Kidney capillary endothelial cell (primary cell): ENCODE measurements at regions not wholly inside any gene's neighbourhood (a gene's known extent, or its start where the extent isn't known, plus 50 kb on each side); places are given as distances from the start of the nearest gene placed in this dataset.
A peak's percentile ranks its signal among the peaks of the same experiment; 100 is the strongest.

Source experiments
- DNase-seq: peaks from one replicate; pipeline ENCODE4 v3.0.0-alpha.2; 2018; ENCODE audit warnings: low spot score

- DNase-seq: no peak
These were observed 146.7 kb upstream of the KLF14 start for GRCh38 chr7:130880668-130881067.

DNA sequence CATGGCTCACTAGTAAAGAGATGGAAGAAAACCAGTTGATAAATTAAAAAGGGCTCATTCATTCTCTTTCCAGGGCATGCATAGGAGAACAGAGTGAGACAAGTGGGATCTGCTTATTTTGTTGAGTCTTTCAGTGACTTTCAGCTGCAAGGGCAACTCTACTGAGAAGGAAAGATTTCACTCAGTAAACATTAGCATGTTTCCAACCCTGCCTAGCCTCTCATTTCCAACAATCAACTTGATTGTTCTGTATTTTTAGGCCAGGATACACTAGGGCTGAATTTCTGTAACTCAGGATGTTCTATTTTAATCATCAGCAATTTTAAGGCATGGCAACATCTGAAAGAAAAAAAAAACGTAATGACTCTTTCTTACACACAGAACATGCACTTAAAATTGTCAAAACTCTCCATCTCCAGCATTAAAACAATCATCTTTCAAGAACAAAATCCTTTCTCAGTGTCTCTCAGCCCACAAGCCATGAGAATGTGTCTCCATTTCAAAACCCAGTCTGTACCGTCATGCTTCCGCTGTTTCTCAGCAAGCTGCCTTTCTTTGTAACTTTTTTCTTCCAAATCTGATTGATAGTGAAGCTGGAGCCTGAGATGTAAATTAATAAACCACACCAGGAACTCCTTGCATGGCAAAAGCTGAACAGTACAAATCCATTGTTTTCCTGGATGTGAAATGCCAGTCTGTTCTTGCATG is 147.2 kb upstream of the KLF14 start:
- no peak for DNase-seq

- DNase-seq: no peak
These were observed 147.8 kb upstream of the KLF14 start for GRCh38 chr7:130881799-130882141.

DNA sequence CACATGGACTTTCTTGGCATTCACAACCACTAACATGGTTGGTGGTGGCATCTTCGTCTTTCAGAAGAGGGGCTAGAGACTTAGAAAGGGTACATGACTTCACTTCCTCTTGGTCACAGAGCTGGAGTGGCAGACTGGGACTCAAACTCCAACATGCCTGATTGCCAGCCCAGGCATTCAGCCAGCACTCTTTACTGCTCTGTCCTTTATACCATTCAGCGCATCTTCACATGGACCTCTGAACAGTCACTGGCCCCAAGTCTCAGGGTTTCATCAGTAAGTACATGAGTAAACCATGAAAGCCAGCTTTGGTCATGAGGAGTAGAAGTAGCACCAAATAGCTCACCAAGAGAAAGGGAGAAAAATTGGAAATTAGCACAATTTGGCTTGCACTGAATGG is 148.4 kb upstream of the KLF14 start:
- no peak for DNase-seq

DNA sequence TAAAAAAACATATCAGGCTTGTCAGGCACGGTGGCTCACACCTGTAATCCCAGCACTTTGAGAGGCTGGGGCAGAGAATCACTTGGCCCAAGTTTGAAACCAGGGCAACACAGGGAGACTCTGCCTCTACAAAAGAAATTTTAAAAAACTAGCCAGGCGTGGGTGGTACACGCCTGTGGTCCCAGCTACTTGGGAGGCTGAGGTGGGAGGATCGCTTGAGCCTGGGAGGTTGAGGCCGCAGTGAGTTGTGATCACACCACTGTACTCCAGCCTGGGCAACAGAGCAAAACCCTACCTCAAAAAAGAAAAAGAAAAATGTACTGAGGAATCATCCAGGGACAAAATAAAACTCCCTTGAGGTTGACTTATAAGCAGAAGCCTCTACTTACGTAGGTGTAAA is 149.9 kb upstream of the KLF14 start:
- DNase-seq: no peak

- no peak for DNase-seq
These were observed 150.7 kb upstream of the KLF14 start for GRCh38 chr7:130884437-130885417.

DNA sequence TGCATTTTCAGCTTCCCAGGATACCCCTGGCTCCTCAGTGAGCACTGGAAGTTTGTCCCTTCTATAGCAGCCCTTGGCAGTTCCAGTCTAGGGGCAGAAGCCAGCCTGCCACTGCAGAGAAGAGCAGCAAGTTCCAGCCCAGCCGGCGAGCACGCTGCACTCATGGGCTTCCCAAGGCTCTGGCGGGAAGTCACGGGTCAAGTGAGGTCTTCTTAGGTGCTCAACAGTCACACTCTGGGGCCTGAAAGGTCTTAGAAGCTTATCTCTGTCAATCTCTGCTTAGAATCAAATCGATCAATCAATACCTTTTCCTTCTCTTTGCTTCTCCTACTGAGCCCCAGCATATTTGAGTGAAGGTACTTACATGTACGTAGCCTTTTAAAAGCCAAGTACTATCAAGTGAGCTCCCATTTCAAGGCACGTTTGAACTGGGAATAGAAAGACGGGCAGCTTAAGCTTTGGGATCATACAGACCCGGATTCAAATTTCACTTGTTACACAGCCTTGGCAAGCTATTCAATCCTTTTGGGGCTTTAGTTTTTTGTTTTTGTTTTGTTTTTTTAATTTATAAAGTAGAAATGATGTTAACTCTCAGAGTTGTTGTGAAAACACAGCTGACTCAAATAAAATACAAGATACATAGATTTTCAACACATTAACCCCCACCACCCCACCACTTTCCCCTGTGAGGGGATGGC is 152.6 kb upstream of the KLF14 start:
- DNase-seq: no peak

DNA sequence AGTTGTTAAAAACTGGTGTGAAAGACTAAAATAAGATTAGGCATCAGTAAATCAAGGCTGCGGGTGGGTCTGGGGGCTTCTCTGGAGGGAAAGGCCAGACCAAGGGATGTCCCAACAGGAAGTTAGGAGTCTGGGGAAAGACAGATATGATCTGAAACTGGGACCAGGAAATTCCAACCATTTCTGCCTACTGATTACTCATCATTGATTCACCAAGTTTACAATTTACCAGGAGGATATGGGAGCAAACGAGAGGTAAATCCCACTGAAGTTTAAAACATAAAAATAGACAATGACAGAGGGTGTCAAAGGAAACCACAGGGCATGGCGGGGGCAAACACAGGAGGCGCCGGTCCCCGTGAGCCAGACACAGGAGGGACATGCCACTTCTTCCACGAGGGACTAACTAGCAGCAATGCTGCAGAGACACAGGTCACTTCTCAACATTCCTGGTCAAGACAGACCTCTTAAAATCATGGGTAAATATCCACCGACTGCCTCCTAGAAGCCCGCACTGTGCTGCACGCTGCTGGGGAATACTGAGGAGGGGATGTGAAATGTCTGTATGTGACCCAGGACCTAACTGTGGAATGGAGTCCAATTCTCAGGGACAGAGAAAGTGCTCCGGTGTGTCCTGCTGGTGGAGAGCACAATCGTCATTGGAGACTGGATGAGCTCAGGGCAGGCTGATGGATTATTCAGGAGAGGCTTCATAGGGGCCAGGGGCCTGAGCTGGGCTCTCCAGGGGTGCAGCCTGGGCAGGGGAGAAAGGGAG is 153.4 kb upstream of the KLF14 start:
- DNase-seq: peak; percentile 99

DNA sequence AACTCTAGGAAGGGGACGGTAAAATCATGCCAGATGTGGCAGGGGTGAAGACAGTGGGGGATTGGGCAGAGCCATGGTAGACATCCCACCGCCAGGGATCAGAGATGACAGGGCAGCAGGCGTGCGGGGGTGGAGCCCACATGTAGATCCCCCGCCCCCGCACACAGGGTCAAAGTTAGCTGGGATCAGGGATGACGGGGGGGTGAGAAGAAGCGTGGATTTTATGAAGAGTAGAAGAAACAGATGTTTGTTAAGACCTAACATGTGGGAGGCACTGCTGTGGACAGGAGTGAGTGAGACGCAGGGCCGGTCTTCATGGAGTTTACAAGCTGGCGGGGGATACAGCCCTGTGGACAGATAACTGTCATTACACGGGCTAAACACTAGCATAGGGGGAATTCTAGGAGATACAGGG is 154.0 kb upstream of the KLF14 start:
- DNase-seq: no peak

- no peak for DNase-seq
These were observed 154.5 kb upstream of the KLF14 start for GRCh38 chr7:130888468-130888867.

DNA sequence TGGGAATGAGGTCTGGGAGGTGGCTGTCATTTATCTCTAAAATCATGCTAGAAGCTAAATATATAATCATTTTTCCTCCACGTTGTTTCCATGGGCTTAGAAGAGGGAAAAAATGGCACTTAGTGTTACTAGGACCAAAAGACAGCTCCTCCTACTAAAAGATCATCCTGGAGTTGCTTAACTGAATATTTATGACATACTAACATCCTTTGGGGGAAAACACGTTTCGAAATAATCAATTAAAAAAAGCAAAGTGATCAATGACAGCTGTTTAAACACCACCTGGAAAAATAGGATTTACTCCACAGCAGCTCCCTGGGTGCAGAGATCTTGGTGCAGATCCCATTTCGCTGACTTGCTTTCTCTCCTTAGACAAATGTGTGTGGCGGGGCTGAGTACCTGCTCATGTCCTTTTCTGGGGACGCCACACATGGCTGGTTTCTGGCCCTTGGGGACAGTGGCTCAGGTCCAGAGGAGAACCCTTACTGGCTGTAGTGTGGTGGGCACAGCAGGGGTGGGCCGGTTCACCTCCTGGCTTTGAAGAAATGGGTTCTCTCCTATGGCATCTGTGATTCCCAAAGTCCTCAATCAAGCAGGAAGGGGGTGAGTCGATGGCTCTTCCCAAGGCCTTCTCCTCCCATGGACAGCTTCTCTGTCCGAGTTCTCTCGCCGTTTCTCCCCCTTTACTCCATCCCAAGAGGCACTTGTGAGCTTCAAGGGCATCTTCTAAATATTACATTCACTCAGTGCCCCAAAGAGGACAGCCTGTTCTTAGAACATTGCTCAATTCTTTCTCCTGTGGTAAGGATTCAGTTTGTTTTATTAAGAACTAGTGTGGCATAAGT is 156.4 kb upstream of the KLF14 start:
- DNase-seq: no peak

DNA sequence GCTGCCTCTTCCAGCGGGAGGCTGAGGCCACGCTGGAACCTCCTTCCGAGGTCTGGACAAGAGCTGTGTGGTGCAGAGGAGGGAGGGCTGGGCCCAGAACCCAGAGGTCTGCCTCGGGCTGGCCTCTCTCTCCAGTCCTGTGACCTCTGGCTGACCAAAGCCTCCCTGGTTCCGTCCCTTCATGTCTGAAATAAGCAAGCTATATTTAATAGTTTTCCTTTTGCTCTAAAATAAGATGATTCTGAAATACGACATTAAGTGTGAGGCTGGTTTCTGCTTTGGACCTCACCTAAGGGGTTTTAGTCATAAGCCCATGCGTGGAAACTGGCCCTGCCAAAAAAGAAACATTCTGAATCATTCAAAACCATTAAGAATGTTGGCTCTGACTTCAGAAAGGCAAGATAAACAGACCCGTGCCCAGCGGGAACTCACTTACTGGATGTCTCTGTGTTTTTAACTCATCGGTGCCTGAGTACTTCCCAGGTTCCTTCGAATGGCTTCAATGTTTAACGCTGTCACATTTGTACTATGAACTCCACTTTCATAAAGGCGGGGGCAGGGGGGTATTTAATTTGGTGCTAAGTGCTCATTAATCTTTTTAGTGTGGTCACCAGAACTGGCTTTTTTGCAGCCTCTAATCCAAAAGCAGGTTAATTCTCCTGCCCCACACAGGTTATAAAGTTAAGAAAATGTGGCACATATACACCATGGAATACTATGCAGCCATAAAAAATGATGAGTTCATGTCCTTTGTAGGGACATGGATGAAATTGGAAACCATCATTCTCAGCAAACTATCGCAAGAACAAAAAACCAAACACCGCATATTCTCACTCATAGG is 157.5 kb upstream of the KLF14 start:
- DNase-seq: no peak

GRCh38 chr7:130893441-130893894 is 159.5 kb upstream of the KLF14 start:
- DNase-seq: no peak

DNA sequence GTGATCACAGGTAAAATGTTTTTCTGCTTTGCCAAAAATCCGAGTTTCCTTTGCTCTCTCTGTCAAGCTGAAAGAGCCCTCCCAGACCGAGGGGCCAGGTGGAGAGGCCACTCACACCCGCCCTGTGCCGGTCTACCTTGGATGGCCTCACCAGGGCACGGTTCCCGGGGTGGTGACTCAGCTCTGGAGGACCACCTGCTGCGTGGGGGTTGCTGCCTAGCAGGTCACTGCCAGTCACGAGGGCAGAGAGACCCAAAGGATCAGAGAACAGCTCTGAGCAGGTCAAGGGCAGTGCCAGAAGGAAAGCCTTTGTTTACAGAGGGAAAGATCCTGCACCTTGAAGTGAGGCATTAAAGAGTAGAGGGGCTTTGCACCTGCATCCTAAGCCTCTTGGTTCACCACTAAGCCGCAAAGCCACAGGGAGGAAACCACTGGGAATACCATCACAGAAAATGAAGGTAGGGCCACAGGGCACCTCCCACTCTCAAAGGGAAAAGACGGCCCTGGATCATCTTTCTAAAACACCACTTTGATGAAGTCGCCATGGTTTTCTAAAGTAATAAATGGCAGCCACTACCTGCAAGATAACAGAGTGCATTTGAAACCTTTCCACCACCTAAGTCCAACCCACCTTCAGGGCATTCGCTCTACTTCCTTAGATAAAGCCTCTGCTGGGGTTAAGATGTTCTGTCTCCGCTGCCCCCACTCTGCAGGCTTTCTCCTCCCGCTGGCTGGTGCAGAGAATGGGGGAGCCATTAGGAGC is 160.3 kb upstream of the KLF14 start:
- no peak for DNase-seq

DNA sequence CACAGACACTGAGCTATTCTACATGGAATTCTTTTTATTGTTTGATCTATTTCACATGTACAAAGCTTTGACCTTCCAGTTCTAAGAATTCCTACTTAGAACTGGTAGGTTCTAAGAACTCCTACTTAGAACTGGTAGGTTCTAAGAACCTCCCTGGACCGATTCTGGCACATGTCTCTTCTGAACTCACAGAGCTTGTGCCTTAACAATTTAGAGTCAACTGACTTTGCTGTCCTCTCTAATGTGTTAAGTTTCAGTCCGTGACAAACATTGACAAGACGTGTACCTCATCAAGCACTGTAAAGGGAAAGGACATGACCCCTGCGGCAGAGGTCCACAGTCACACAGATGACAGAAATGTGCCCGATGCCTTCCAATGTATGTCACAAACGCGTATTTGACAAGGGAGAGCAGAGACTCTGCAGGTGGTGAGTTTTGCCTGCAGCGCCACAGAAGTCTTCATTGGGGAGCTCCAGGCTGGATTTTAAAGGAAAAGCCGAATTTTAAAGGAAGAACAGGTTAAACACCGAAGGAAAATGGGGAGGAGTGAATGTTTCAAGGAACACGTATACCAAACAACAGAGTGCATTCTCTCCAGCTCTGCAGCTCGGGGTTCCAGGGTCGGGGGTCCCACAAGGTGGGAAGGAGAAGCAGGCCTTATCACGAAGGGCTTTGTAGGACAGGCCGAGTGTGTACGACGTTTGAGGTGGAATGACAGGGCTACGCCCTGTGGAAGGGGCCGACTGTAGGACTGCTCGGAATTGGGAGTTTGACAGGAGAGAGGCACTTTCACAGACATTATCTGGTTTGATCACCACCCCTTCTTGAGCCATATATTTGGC is 161.1 kb upstream of the KLF14 start:
- DNase-seq: no peak

- no peak for DNase-seq
These were observed 162.3 kb upstream of the KLF14 start for GRCh38 chr7:130896051-130896881.

DNA sequence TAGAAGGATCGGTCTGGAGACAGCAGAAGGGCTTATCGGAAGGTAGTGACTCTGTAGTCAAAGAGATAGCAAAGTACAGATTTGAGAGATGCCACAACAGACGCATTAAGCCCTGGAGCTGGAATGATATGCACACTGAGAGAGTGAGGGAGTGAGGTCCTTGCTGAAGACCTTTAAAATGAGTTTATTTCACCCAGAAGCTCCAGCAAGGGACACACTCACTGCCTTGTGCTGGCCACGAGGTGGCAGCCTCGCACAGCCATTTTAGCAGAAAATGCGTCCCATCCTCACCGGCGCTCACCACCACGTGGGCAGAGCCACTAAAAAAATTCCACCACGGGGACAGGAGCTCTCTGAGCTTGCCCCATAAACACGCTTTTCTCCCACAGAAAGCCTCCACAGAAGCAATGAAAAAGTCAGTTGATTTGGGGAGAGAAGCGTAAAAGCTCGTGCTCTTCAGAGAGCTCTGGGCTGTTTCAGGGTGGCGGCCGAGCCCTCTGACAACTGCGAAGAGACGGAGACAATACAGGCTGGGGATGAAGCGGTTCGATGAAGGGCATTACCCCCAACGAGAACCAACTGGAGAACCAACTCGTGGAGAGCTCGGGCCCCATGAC is 163.0 kb upstream of the KLF14 start:
- peak; percentile 80 for DNase-seq
